ACC112 (cell line): ENCODE measurements at regions not wholly inside any gene's neighbourhood (a gene's known extent, or its start where the extent isn't known, plus 50 kb on each side); places are given as distances from the start of the nearest gene placed in this dataset.

Experiments
- H2AFZ ChIP-seq: fragments of 200-600 bp; sonication (generic); one replicate; pipeline ENCODE4 v1.6.0; 2017; ENCODE audit warnings: antibody characterized with exemption, low read length; ENCODE audit not compliant: unreplicated experiment
- H3K27ac ChIP-seq: fragments of 200-600 bp; sonication (generic); 2 replicates; pipeline ENCODE4 v1.5.1; 2014; ENCODE audit warnings: low read depth, mild to moderate bottlenecking, antibody characterized with exemption, low read length, moderate library complexity
- H3K27me3 ChIP-seq: fragments of 200-600 bp; sonication (generic); 2 replicates; pipeline ENCODE4 v1.6.1; 2014; ENCODE audit warnings: mild to moderate bottlenecking, antibody characterized with exemption, low read length, moderate library complexity, mixed read lengths; ENCODE audit not compliant: insufficient read depth
- H3K36me3 ChIP-seq: fragments of 200-600 bp; sonication (generic); 2 replicates; pipeline ENCODE4 v1.6.1; 2016; ENCODE audit warnings: mild to moderate bottlenecking, antibody characterized with exemption, low read length, moderate library complexity, mixed read lengths; ENCODE audit not compliant: insufficient read depth
- H3K4me1 ChIP-seq: fragments of 200-600 bp; sonication (generic); one replicate; pipeline ENCODE4 v1.6.1; 2016; ENCODE audit warnings: low read length, mixed read lengths; ENCODE audit not compliant: insufficient read depth, unreplicated experiment, control insufficient read depth
- H3K4me3 ChIP-seq: fragments of 200-600 bp; sonication (generic); 2 replicates; pipeline ENCODE4 v1.5.1; 2014; ENCODE audit warnings: mild to moderate bottlenecking, low read depth, low read length
- H3K79me2 ChIP-seq: fragments of 200-600 bp; sonication (generic); one replicate; pipeline ENCODE4 v1.6.0; 2016; ENCODE audit warnings: low read length; ENCODE audit not compliant: control insufficient read depth, unreplicated experiment, insufficient read depth

DNA sequence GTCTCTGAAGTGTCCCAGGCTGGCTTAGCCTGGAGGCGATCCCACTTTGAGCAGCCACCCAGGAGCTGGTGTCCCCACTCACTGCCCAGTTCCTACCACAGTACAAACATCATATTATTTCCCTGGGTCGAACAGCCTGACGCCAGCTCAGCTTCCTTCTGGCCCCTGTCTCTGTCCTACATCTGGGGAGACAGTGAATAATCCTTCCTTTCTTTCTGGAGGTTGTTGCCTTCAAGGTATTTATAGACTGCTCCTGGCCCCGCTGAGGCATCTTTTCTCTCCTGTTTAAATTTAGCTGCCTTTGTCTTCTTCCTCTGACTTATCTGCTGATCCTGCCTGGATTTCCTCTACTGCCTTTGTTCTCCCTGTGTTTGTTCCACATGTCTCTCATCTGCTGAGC lies 56.8 kb upstream of the LRRC55 start:
- H2AFZ ChIP-seq = no peak overlapping the region

GRCh38 chr11:57126766-57127400 lies 54.9 kb upstream of the LRRC55 start:
- H3K4me3 ChIP-seq = no peak overlapping the region
- H2AFZ ChIP-seq = no peak overlapping the region
- H3K79me2 ChIP-seq = no peaks in the 10 kb centered on the region
- H3K4me1 ChIP-seq = no peaks in the 10 kb centered on the region
- H3K27me3 ChIP-seq = peaks cover 86% of the 10 kb centered on the region
- H3K27ac ChIP-seq = no peak overlapping the region
- no peaks in the 10 kb centered on the region for H3K36me3 ChIP-seq

More for the DNA sequence above, 56.8 kb upstream of the LRRC55 start:
- Histone ChIP-seq H3K27ac (no peak overlapping the region), H3K4me3 (no peak overlapping the region), H3K27me3 (peaks cover 68% of the 10 kb centered on the region), H3K36me3 (no peaks in the 10 kb centered on the region), H3K4me1 (no peaks in the 10 kb centered on the region), H3K79me2 (no peaks in the 10 kb centered on the region)

DNA sequence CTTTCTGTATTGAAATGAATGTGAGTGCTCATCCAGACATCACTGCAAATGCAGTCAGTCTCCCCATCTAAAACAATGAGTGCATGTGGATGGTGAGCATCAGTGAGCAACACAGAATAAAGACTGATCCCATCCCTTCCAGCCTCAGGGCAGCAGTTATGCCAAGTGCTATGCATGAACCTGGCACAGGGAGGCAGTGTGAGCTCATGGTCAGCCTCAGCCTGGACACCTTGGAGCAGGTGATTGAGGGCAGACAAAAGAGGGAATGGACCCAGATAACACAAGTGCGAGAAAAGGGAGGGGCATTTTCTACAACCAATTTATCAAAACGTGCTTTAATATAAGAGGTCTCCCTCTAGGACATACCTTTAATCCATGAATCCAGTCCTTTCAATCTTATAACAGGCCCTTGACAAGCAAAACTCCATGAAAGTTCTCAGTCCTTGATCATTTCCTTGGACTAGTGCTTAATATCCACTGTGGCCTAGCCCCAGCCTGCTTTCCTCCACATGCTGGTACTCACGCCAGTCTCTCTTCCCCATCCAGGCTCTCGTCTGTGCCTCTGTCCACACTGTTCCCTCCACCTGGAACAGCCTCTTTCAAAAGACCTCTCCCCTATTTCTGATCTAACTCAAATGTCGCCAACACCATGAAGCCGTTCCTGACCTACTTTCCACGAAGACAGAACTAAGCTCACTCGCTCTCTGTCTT lies 50.5 kb upstream of the LRRC55 start:
- Histone ChIP-seq H3K27ac (no peak overlapping the region), H2AFZ (no peak overlapping the region), H3K79me2 (no peaks in the 10 kb centered on the region), H3K4me3 (no peak overlapping the region), H3K36me3 (no peaks in the 10 kb centered on the region), H3K4me1 (no peaks in the 10 kb centered on the region), H3K27me3 (peaks cover 74% of the 10 kb centered on the region)
